ENCODE measurements at regions not wholly inside any gene's neighbourhood (a gene's known extent, or its start where the extent isn't known, plus 50 kb on each side); places are given as distances from the start of the nearest gene placed in this dataset.

- no peak for TF ChIP-seq EZH2 (IDR thresholded peaks at IDR 0.05; ENCODE audit: low read depth, low read length, severe bottlenecking)
- TF ChIP-seq KDM5A (IDR thresholded peaks at IDR 0.05; ENCODE audit: low read length): no peak
These were observed 297.5 kb upstream of the MSX2 start (continued) for GRCh38 chr5:174426851-174427250.
